CD14-positive monocyte (primary cell): ENCODE measurements at regions not wholly inside any gene's neighbourhood (a gene's known extent, or its start where the extent isn't known, plus 50 kb on each side); places are given as distances from the start of the nearest gene placed in this dataset.

ENCODE experiments used
- DNase-seq, 3 donors: peaks; one replicate each; pipeline ENCODE4 v3.0.0-alpha.2; 2011 to 2022
- H2AFZ ChIP-seq: 2 replicates; pipeline ENCODE4 v1.6.0; 2012; ENCODE audit warnings: mild to moderate bottlenecking, low read depth, low read length, inconsistent platforms; ENCODE audit not compliant: insufficient read depth, poor library complexity, severe bottlenecking
- H3K27ac ChIP-seq, 2 donors: 1 replicate in 1 of 2; 2 replicates in 1 of 2; pipeline ENCODE4 v1.5.1; 2012 to 2013; ENCODE audit warnings: low read length in 2 of 2, control low read depth in 1 of 2, inconsistent platforms in 1 of 2, low read depth in 1 of 2, mild to moderate bottlenecking in 1 of 2
- H3K27me3 ChIP-seq, 2 donors: one replicate each; pipeline versions ENCODE4 v1.6.0 to v1.6.1; 2011 to 2013; ENCODE audit warnings: low read length in 2 of 2; ENCODE audit not compliant: control insufficient read depth in 2 of 2, insufficient read depth in 2 of 2
- H3K36me3 ChIP-seq, 2 donors: replicated peaks in 1 of 2; 1 replicate in 1 of 2; 2 replicates in 1 of 2; pipeline versions ENCODE4 v1.5.1 to v1.6.1; 2012 to 2013; ENCODE audit warnings: low read length in 2 of 2, control low read depth in 1 of 2, inconsistent platforms in 1 of 2, mild to moderate bottlenecking in 1 of 2; ENCODE audit not compliant: insufficient read depth in 2 of 2, control insufficient read depth in 1 of 2
- H3K4me1 ChIP-seq, 2 donors: 1 replicate in 1 of 2; 2 replicates in 1 of 2; pipeline versions ENCODE4 v1.5.1 to v1.6.1; 2012 to 2013; ENCODE audit warnings: low read length in 2 of 2, control low read depth in 1 of 2, inconsistent platforms in 1 of 2, mild to moderate bottlenecking in 1 of 2, moderate library complexity in 1 of 2; ENCODE audit not compliant: insufficient read depth in 2 of 2, control insufficient read depth in 1 of 2
- H3K4me2 ChIP-seq: replicated peaks from 2 replicates; pipeline ENCODE3; 2012; ENCODE audit warnings: low read length, moderate library complexity, mild to moderate bottlenecking; ENCODE audit not compliant: poor library complexity, severe bottlenecking; ENCODE audit errors: extremely low read depth
- H3K4me3 ChIP-seq, 3 experiments: fragments of 200-600 bp in 1 of 3; sonication (generic) in 1 of 3; replicated peaks in 1 of 3; 1 replicate in 2 of 3; 2 replicates in 1 of 3; pipeline ENCODE4 v1.5.1; 2011 to 2013; ENCODE audit warnings: low read length in 3 of 3, mild to moderate bottlenecking in 3 of 3, control low read depth in 2 of 3, low read depth in 2 of 3, inconsistent platforms in 1 of 3, moderate library complexity in 1 of 3
- H3K79me2 ChIP-seq: 2 replicates; pipeline ENCODE4 v1.6.0; 2012; ENCODE audit warnings: mild to moderate bottlenecking, control low read depth, inconsistent platforms, low read length, moderate library complexity; ENCODE audit not compliant: insufficient read depth
- H3K9ac ChIP-seq: 2 replicates; pipeline ENCODE4 v1.6.0; 2017; ENCODE audit warnings: low read length, mild to moderate bottlenecking; ENCODE audit not compliant: insufficient read depth, poor library complexity, severe bottlenecking
- H3K9me3 ChIP-seq, 2 donors: replicated peaks in 1 of 2; 1 replicate in 1 of 2; 2 replicates in 1 of 2; pipeline versions ENCODE4 v1.5.1 to v1.6.1; 2012 to 2013; ENCODE audit warnings: low read length in 2 of 2, control low read depth in 1 of 2; ENCODE audit not compliant: control insufficient read depth in 1 of 2, insufficient read depth in 1 of 2
- H4K20me1 ChIP-seq: 2 replicates; pipeline ENCODE4 v1.6.0; 2012; ENCODE audit warnings: mild to moderate bottlenecking, low read length, control low read depth, moderate library complexity; ENCODE audit not compliant: insufficient read depth
- H3K27ac Mint-ChIP-seq, 7 donors: one replicate each; pipeline ENCODE4 v1.8.0; 2020; ENCODE audit warnings: mild to moderate bottlenecking in 7 of 7, mixed read lengths in 7 of 7, moderate library complexity in 6 of 7, inconsistent platforms in 2 of 7
- H3K27me3 Mint-ChIP-seq, 3 donors: one replicate each; pipeline ENCODE4 v1.8.0; 2021 to 2022; ENCODE audit warnings: low read depth in 3 of 3, mild to moderate bottlenecking in 3 of 3, mixed read lengths in 3 of 3, moderate library complexity in 3 of 3, inconsistent platforms in 1 of 3
- H3K36me3 Mint-ChIP-seq, 2 donors: one replicate each; pipeline ENCODE4 v1.8.0; 2020; ENCODE audit warnings: mixed read lengths in 2 of 2, inconsistent platforms in 1 of 2, mild to moderate bottlenecking in 1 of 2
- H3K4me1 Mint-ChIP-seq: one replicate; pipeline ENCODE4 v1.8.0; 2020; ENCODE audit warnings: mild to moderate bottlenecking, mixed read lengths
- H3K4me3 Mint-ChIP-seq, 2 donors: one replicate each; pipeline ENCODE4 v1.8.0; 2020; ENCODE audit warnings: mild to moderate bottlenecking in 2 of 2, mixed read lengths in 2 of 2, moderate library complexity in 1 of 2
- H3K9me3 Mint-ChIP-seq, 7 donors: one replicate each; pipeline ENCODE4 v1.8.0; 2020 to 2022; ENCODE audit warnings: mixed read lengths in 7 of 7, mild to moderate bottlenecking in 6 of 7, moderate library complexity in 6 of 7, inconsistent platforms in 2 of 7
- CTCF ChIP-seq: fragments of 200-600 bp; IDR thresholded peaks from one replicate; pipeline ENCODE4 v1.8.0; 2022; ENCODE audit warnings: antibody characterized with exemption, mild to moderate bottlenecking
- WGBS: methylation state at CpG from one replicate; pipeline ENCODE4 v1.1.5; 2013; ENCODE audit warnings: missing lambda C conversion rate; ENCODE audit not compliant: insufficient coverage; 5-methylcytosine and 5-hydroxymethylcytosine counted together
- intact Hi-C, 2 donors: fragments of 100-400 bp; cut with micrococcal nuclease; formaldehyde crosslinking; loops; one replicate each; pipeline versions ENCODE4 v1.15.0 to v1.15.1; 2023

GRCh38 chr15:81604713-81605112, 230.7 kb upstream of the TMC3 start:
- H3K9ac ChIP-seq: no peak overlapping the region
- no peak for DNase-seq
- H2AFZ ChIP-seq: no peak overlapping the region
- WGBS: 88% methylated on average over 5 of the region's 5 CpGs
- Mint-ChIP-seq H3K27ac (no peak overlapping the region), H3K4me3 (no peak overlapping the region), H3K27me3 (peaks cover 0 to 2% (median 0%) of the 10 kb centered on the region in 3 donors), H3K9me3 (peaks cover 5 to 19% (median 14%) of the 10 kb centered on the region in 7 donors), H3K36me3 (no peaks in the 10 kb centered on the region), H3K4me1 (no peaks in the 10 kb centered on the region)
- intact Hi-C loops: no loop called here
- no peaks in the 10 kb centered on the region for H3K27me3 ChIP-seq
- H3K4me2 ChIP-seq: no peak overlapping the region
- H3K4me3 ChIP-seq: no peak overlapping the region
- H3K36me3 ChIP-seq: no peaks in the 10 kb centered on the region
- H3K4me1 ChIP-seq: no peaks in the 10 kb centered on the region
- peaks cover 9 to 16% of the 10 kb centered on the region in 2 donors for H3K9me3 ChIP-seq
- TF ChIP-seq CTCF: no peak
- H3K79me2 ChIP-seq: no peaks in the 10 kb centered on the region
- H3K27ac ChIP-seq: no peak overlapping the region
- H4K20me1 ChIP-seq: no peaks in the 10 kb centered on the region

- no CpG with 5 or more reads among the region's 6 CpGs for WGBS
- Mint-ChIP-seq H3K27ac (no peak overlapping the region), H3K9me3 (peaks cover 5 to 21% (median 19%) of the 10 kb centered on the region in 7 donors), H3K36me3 (no peaks in the 10 kb centered on the region), H3K4me1 (no peaks in the 10 kb centered on the region), H3K27me3 (peaks cover 0 to 2% (median 0%) of the 10 kb centered on the region in 3 donors), H3K4me3 (no peak overlapping the region)
- Histone ChIP-seq H4K20me1 (no peaks in the 10 kb centered on the region), H3K4me3 (no peak overlapping the region), H3K27ac (no peak overlapping the region), H3K9ac (no peak overlapping the region), H3K79me2 (no peaks in the 10 kb centered on the region), H3K36me3 (no peaks in the 10 kb centered on the region), H3K4me1 (no peaks in the 10 kb centered on the region), H3K4me2 (no peak overlapping the region), H3K27me3 (no peaks in the 10 kb centered on the region), H2AFZ (no peak overlapping the region), H3K9me3 (peaks cover 10 to 18% of the 10 kb centered on the region in 2 donors)
- no peak for DNase-seq
- no peak for TF ChIP-seq CTCF
- intact Hi-C loops: no loop called here
Observed at GRCh38 chr15:81596159-81596865, 222.3 kb upstream of the TMC3 start.
